Amygdala (tissue), 56 donors: ENCODE measurements at regions not wholly inside any gene's neighbourhood (a gene's known extent, or its start where the extent isn't known, plus 50 kb on each side); places are given as distances from the start of the nearest gene placed in this dataset.

ENCODE experiments used
- DNase-seq, 56 donors: peaks; one replicate each; lab custom pipeline; 2025; lab: John Stamatoyannopoulos, UW

GRCh38 chr4:11546391-11547175 is 117.9 kb upstream of the HS3ST1 start:
- DNase-seq: no peak

- DNase-seq: no peak
Measured at GRCh38 chr4:11545651-11546050, 117.0 kb upstream of the HS3ST1 start.

GRCh38 chr4:11544211-11544610 is 115.5 kb upstream of the HS3ST1 start:
- no peak for DNase-seq

GRCh38 chr4:11543706-11544105 is 115.0 kb upstream of the HS3ST1 start:
- no peak for DNase-seq

- no peak for DNase-seq
Measured at GRCh38 chr4:11542952-11543351, 114.3 kb upstream of the HS3ST1 start.

GRCh38 chr4:11537846-11538245 is 109.2 kb upstream of the HS3ST1 start:
- no peak for DNase-seq

- no peak for DNase-seq
Measured at GRCh38 chr4:11535333-11535732, 106.6 kb upstream of the HS3ST1 start.

GRCh38 chr4:11534623-11535302 is 106.1 kb upstream of the HS3ST1 start:
- no peak for DNase-seq

- DNase-seq: no peak
Measured at GRCh38 chr4:11532138-11532537, 103.4 kb upstream of the HS3ST1 start.

GRCh38 chr4:11529625-11530201 is 101.0 kb upstream of the HS3ST1 start:
- no peak for DNase-seq

- DNase-seq: no peak
Measured at GRCh38 chr4:11525085-11525484, 96.4 kb upstream of the HS3ST1 start.

GRCh38 chr4:11518754-11519153 is 90.1 kb upstream of the HS3ST1 start:
- no peak for DNase-seq

- DNase-seq: no peak
Measured at GRCh38 chr4:11514779-11515419, 86.2 kb upstream of the HS3ST1 start.

- DNase-seq: no peak
Measured at GRCh38 chr4:11514003-11514402, 85.3 kb upstream of the HS3ST1 start.

- DNase-seq: no peak
Measured at GRCh38 chr4:11512871-11513270, 84.2 kb upstream of the HS3ST1 start.

GRCh38 chr4:11511321-11511720 is 82.6 kb upstream of the HS3ST1 start:
- no peak for DNase-seq

- DNase-seq: no peak
Measured at GRCh38 chr4:11507920-11508319, 79.2 kb upstream of the HS3ST1 start.

- no peak for DNase-seq
Measured at GRCh38 chr4:11506194-11506593, 77.5 kb upstream of the HS3ST1 start.

- DNase-seq: no peak
Measured at GRCh38 chr4:11505221-11505971, 76.7 kb upstream of the HS3ST1 start.

GRCh38 chr4:11503166-11503565 is 74.5 kb upstream of the HS3ST1 start:
- DNase-seq: no peak

- no peak for DNase-seq
Measured at GRCh38 chr4:11497972-11498371, 69.3 kb upstream of the HS3ST1 start.
